HCT116 (cell line): ENCODE measurements at regions not wholly inside any gene's neighbourhood (a gene's known extent, or its start where the extent isn't known, plus 50 kb on each side); places are given as distances from the start of the nearest gene placed in this dataset.

Experiments
- ATAC-seq: fragments of 200-7000 bp; cut with Tn5 transposase; 2 replicates; pipeline ENCODE4 v1.9.1; 2020; ENCODE audit warnings: mild to moderate bottlenecking, moderate library complexity
- BruUV-seq: library from RNA; stranded (reverse); fragments of 400-500 nt; replicated peaks from 2 replicates; lab custom pipeline; 2021; lab: Mats Ljungman, UMichigan
- CTCF ChIA-PET: fragments of 300-600 bp; sonication (Branson Sonifier 250); formaldehyde crosslinking; loops from one replicate; lab custom pipeline; 2021; ENCODE audit warnings: antibody characterized with exemption; lab: Charles Lee
- POLR2A ChIA-PET: fragments of 300-600, 350-600 bp; sonication (Branson Sonifier 250); formaldehyde crosslinking; loops from one replicate; lab custom pipeline; 2021; ENCODE audit warnings: antibody characterized with exemption; lab: Charles Lee
- RAD21 ChIA-PET, 2 experiments: fragments of 300-600 bp; sonication (Branson Sonifier 250); formaldehyde crosslinking; loops; one replicate each; lab custom pipeline; 2023; ENCODE audit warnings: low total read pairs in 2 of 2; ENCODE audit not compliant: uncharacterized antibody in 2 of 2, unreplicated experiment in 2 of 2, low non-redundant PET in 1 of 2; lab: Charles Lee
- DNase-seq: peaks from one replicate; pipeline ENCODE4 v3.0.0-alpha.2; 2010; ENCODE audit warnings: low read depth, low spot score
- H2AFZ ChIP-seq: fragments of 200-600 bp; shearing (Covaris generic), sonication (generic); 2 replicates; pipeline ENCODE4 v1.6.1; 2017; ENCODE audit warnings: low read depth, mixed run types, mixed read lengths, antibody characterized with exemption, low read length; ENCODE audit not compliant: poor library complexity, severe bottlenecking
- H3K27ac ChIP-seq: 2 replicates; pipeline ENCODE4 v1.5.1; 2012; ENCODE audit warnings: low read depth, low read length
- H3K27me3 ChIP-seq: fragments of 200-600 bp; sonication (generic); 2 replicates; pipeline ENCODE4 v1.6.1; 2016; ENCODE audit warnings: mixed run types, low read length, mixed read lengths; ENCODE audit not compliant: insufficient read depth
- H3K36me3 ChIP-seq, 2 experiments: fragments of 200-500 bp in 1 of 2; fragments of 200-600 bp in 1 of 2; sonication (Bioruptor generic) in 1 of 2; sonication (generic) in 1 of 2; 2 replicates each; pipeline versions ENCODE4 v1.5.1 to v1.6.1; 2014 to 2016; ENCODE audit warnings: low read length in 2 of 2, inconsistent platforms in 1 of 2, mixed read lengths in 1 of 2, mixed run types in 1 of 2; ENCODE audit not compliant: insufficient read depth in 2 of 2, control insufficient read depth in 1 of 2
- H3K4me1 ChIP-seq, 2 experiments: fragments of 200-600 bp in 1 of 2; sonication (generic) in 1 of 2; 2 replicates each; pipeline versions ENCODE4 v1.5.1 to v1.6.1; 2012 to 2017; ENCODE audit warnings: low read length in 2 of 2, inconsistent platforms in 1 of 2, mild to moderate bottlenecking in 1 of 2, mixed read lengths in 1 of 2, mixed run types in 1 of 2, moderate library complexity in 1 of 2; ENCODE audit not compliant: insufficient read depth in 2 of 2, control insufficient read depth in 1 of 2
- H3K4me2 ChIP-seq: fragments of 200-600 bp; sonication (generic); 2 replicates; pipeline ENCODE4 v1.6.1; 2017; ENCODE audit warnings: mixed run types, low read length, mixed read lengths
- H3K4me3 ChIP-seq, 2 experiments: fragments of 200-600 bp in 1 of 2; sonication (generic) in 1 of 2; replicated peaks in 1 of 2; 2 replicates each; pipeline ENCODE4 v1.5.1; 2011 to 2016; ENCODE audit warnings: low read length in 2 of 2, control low read depth in 1 of 2, low read depth in 1 of 2, mild to moderate bottlenecking in 1 of 2, mixed read lengths in 1 of 2, mixed run types in 1 of 2
- H3K79me2 ChIP-seq: fragments of 200-600 bp; sonication (generic); 2 replicates; pipeline ENCODE4 v1.6.1; 2017; ENCODE audit warnings: mild to moderate bottlenecking, mixed run types, low read length, moderate library complexity, mixed read lengths; ENCODE audit not compliant: insufficient read depth
- H3K9ac ChIP-seq: fragments of 200-600 bp; sonication (generic); 2 replicates; pipeline ENCODE4 v1.6.1; 2016; ENCODE audit warnings: low read length, mixed read lengths
- H3K9me2 ChIP-seq: fragments of 200-600 bp; sonication (generic), shearing (Covaris generic); 2 replicates; pipeline ENCODE4 v1.6.1; 2017; ENCODE audit warnings: mixed run types, mild to moderate bottlenecking, moderate library complexity; ENCODE audit not compliant: insufficient read depth
- H3K9me3 ChIP-seq, 2 experiments: fragments of 200-500 bp in 1 of 2; fragments of 200-600 bp in 1 of 2; sonication (Bioruptor generic) in 1 of 2; sonication (generic) in 1 of 2; 2 replicates each; pipeline ENCODE4 v1.6.1; 2014 to 2017; ENCODE audit warnings: low read length in 2 of 2, mixed read lengths in 2 of 2, inconsistent platforms in 1 of 2, low read depth in 1 of 2, mild to moderate bottlenecking in 1 of 2, mixed run types in 1 of 2, moderate library complexity in 1 of 2; ENCODE audit not compliant: control insufficient read depth in 1 of 2, insufficient read depth in 1 of 2
- H4K20me1 ChIP-seq: fragments of 200-600 bp; sonication (generic), shearing (Covaris generic); 2 replicates; pipeline ENCODE4 v1.6.1; 2017; ENCODE audit warnings: mixed run types, mild to moderate bottlenecking, moderate library complexity; ENCODE audit not compliant: insufficient read depth
- CEBPB ChIP-seq: IDR thresholded peaks from 2 replicates; pipeline ENCODE4 v1.6.1; 2012; ENCODE audit warnings: low read depth
- EZH2 ChIP-seq: fragments of 200-600 bp; sonication (generic); IDR thresholded peaks from 2 replicates; pipeline ENCODE4 v1.6.1; 2017; ENCODE audit warnings: antibody characterized with exemption, mixed run types
- EZH2phosphoT487 ChIP-seq: fragments of 200-600 bp; IDR thresholded peaks from 2 replicates; pipeline ENCODE4 v1.6.1; 2018; ENCODE audit warnings: antibody characterized with exemption, borderline replicate concordance
- POLR2A ChIP-seq: IDR thresholded peaks from 2 replicates; pipeline ENCODE4 v1.7.0; 2011; ENCODE audit warnings: borderline replicate concordance; ENCODE audit not compliant: insufficient read depth, insufficient read length; ENCODE audit errors: extremely low read depth
- POLR2AphosphoS5 ChIP-seq: IDR thresholded peaks from 2 replicates; pipeline ENCODE4 v1.6.1; 2011; ENCODE audit warnings: mild to moderate bottlenecking, low read depth, low read length, moderate library complexity
- RAD21 ChIP-seq: IDR thresholded peaks from 2 replicates; pipeline ENCODE4 v1.6.1; 2012; ENCODE audit warnings: low read depth, mild to moderate bottlenecking
- SRF ChIP-seq: IDR thresholded peaks from 2 replicates; pipeline ENCODE4 v1.6.1; 2012; ENCODE audit warnings: low read depth
- TCF7L2 ChIP-seq: IDR thresholded peaks from 2 replicates; pipeline ENCODE4 v1.7.0; 2011; ENCODE audit warnings: borderline replicate concordance, inconsistent platforms; ENCODE audit not compliant: insufficient read depth, insufficient read length; ENCODE audit errors: extremely low read depth
- ZNF274 ChIP-seq: fragments of 200-500 bp; sonication (Bioruptor generic); IDR thresholded peaks from 2 replicates; pipeline ENCODE4 v1.6.1; 2014; ENCODE audit warnings: mild to moderate bottlenecking, low read depth, low read length, inconsistent platforms
- intact Hi-C: fragments of 100-400 bp; cut with micrococcal nuclease; formaldehyde crosslinking; loops from 2 replicates; pipeline ENCODE4 v1.10.0; 2022
- TF ChIP-seq, protein P1 (sequence below), 3 experiments: fragments of 200-600 bp in 1 of 3; sonication (generic) in 1 of 3; IDR thresholded peaks in 2 of 3; conservative IDR thresholded peaks in 1 of 3; 2 replicates each; pipeline ENCODE4 v1.5.1; 2012 to 2017; ENCODE audit warnings: low read depth in 2 of 3, low read length in 2 of 3, antibody characterized with exemption in 1 of 3, borderline replicate concordance in 1 of 3, control low read depth in 1 of 3, mild to moderate bottlenecking in 1 of 3, mixed read lengths in 1 of 3, mixed run types in 1 of 3, moderate library complexity in 1 of 3; ENCODE audit not compliant: insufficient read depth in 1 of 3

DNA sequence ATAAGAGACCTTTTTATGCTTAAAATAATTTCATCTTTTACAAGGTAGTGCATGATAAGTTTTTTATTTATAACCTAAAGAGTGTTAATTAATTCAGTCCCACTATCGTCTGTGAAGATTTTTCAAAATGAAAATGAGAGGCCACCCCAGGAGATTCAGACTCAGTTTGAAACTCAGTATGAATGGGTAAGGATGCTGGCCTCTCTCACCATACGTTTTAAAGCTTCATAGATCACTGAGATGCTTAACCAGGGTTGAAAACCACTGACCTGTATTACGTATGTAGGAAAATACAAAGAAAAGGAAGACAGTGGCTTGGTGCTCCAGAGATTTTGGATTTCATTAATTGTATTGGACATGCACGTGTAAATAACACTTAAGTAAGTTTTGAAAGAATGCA lies 278.7 kb downstream of the FSIP2 start:
- no TSS peak for BruUV-seq
- ChIA-PET POLR2A (no interaction called here), RAD21 (no interaction called here), CTCF (no interaction called here)
- H3K9ac ChIP-seq: no peak overlapping the region
- intact Hi-C loops: no loop called here
- H3K4me1 ChIP-seq: no peaks in the 10 kb centered on the region
- ATAC-seq (no peak), DNase-seq (no peak)
- no peak overlapping the region for H2AFZ ChIP-seq
- no peak overlapping the region for H3K27ac ChIP-seq
- no peaks in the 10 kb centered on the region for H3K27me3 ChIP-seq
- H3K9me2 ChIP-seq: no peaks in the 10 kb centered on the region
- H3K36me3 ChIP-seq: no peaks in the 10 kb centered on the region
- H3K79me2 ChIP-seq: no peaks in the 10 kb centered on the region
- H4K20me1 ChIP-seq: no peaks in the 10 kb centered on the region
- H3K9me3 ChIP-seq: no peaks in the 10 kb centered on the region; a peak in 1 of 4 replicates
- H3K4me3 ChIP-seq: no peak overlapping the region
- no peak overlapping the region for H3K4me2 ChIP-seq
- TF ChIP-seq, protein P1, sequence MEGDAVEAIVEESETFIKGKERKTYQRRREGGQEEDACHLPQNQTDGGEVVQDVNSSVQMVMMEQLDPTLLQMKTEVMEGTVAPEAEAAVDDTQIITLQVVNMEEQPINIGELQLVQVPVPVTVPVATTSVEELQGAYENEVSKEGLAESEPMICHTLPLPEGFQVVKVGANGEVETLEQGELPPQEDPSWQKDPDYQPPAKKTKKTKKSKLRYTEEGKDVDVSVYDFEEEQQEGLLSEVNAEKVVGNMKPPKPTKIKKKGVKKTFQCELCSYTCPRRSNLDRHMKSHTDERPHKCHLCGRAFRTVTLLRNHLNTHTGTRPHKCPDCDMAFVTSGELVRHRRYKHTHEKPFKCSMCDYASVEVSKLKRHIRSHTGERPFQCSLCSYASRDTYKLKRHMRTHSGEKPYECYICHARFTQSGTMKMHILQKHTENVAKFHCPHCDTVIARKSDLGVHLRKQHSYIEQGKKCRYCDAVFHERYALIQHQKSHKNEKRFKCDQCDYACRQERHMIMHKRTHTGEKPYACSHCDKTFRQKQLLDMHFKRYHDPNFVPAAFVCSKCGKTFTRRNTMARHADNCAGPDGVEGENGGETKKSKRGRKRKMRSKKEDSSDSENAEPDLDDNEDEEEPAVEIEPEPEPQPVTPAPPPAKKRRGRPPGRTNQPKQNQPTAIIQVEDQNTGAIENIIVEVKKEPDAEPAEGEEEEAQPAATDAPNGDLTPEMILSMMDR (IDR thresholded peaks at IDR 0.05 in 2 of 3, conservative IDR thresholded peaks at IDR 0.05 in 1 of 3; ENCODE audit: borderline replicate concordance in 1 of 3, insufficient read depth in 1 of 3, low read depth in 2 of 3, low read length in 2 of 3): no peak
- TF ChIP-seq CEBPB: no peak
- no peak for TF ChIP-seq ZNF274
- no peak for TF ChIP-seq TCF7L2
- no peak for TF ChIP-seq EZH2phosphoT487

DNA sequence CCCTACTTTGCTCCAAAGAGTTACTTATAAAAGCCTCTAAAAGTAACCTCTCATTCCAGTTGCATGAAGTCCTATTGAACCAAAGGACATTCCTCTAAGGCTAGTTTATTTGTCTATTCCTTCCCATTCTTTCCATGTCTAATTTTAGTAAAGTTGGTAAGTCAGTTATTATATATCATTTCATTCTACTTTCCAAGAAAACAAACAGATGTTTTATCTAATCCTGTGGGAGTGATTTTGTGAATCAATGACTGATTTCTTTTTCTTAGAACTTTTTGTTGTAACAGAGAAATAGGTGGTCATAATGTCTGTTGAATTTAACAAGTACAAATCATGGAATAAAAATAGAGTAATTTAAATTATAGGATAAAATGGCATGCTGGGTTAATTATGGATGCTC lies 286.3 kb downstream of the FSIP2 start:
- RAD21 ChIA-PET: no interaction called here
- Histone ChIP-seq H3K9me2 (no peaks in the 10 kb centered on the region), H3K27ac (no peak overlapping the region), H3K4me3 (no peak overlapping the region), H3K9me3 (no peaks in the 10 kb centered on the region), H2AFZ (no peak overlapping the region), H3K36me3 (no peaks in the 10 kb centered on the region), H3K27me3 (no peaks in the 10 kb centered on the region), H3K4me2 (no peak overlapping the region), H3K9ac (no peak overlapping the region), H4K20me1 (no peaks in the 10 kb centered on the region), H3K79me2 (no peaks in the 10 kb centered on the region), H3K4me1 (no peaks in the 10 kb centered on the region)
- no peak for TF ChIP-seq EZH2phosphoT487
- TF ChIP-seq, protein P1 (IDR thresholded peaks at IDR 0.05 in 2 of 3, conservative IDR thresholded peaks at IDR 0.05 in 1 of 3; ENCODE audit: borderline replicate concordance in 1 of 3, insufficient read depth in 1 of 3, low read depth in 2 of 3, low read length in 2 of 3): no peak
- TF ChIP-seq CEBPB: no peak
- no peak for TF ChIP-seq POLR2A
- no peak for TF ChIP-seq POLR2AphosphoS5
- TF ChIP-seq TCF7L2: no peak
- TF ChIP-seq RAD21: no peak
- no peak for TF ChIP-seq SRF
- TF ChIP-seq EZH2: no peak
- CTCF ChIA-PET: no interaction called here
- intact Hi-C loops: no loop called here
- POLR2A ChIA-PET: no interaction called here
- no peak for DNase-seq
- no peak for ATAC-seq
- BruUV-seq: no TSS peak
